PC-3 (cell line): ENCODE measurements at regions not wholly inside any gene's neighbourhood (a gene's known extent, or its start where the extent isn't known, plus 50 kb on each side); places are given as distances from the start of the nearest gene placed in this dataset.

Experiments
- EZH2 ChIP-seq: fragments of 300-600 bp; sonication (generic); IDR thresholded peaks from one replicate; pipeline ENCODE4 v1.6.1; 2017; ENCODE audit warnings: antibody characterized with exemption, mild to moderate bottlenecking, low read length; ENCODE audit not compliant: unreplicated experiment
- EZH2phosphoT487 ChIP-seq: fragments of 300-600 bp; sonication (generic); IDR thresholded peaks from 2 replicates; pipeline ENCODE4 v1.6.1; 2018; ENCODE audit warnings: mild to moderate bottlenecking, antibody characterized with exemption, low read length, borderline replicate concordance
- TF ChIP-seq, protein P1 (sequence below): fragments of 300-600 bp; sonication (generic); conservative IDR thresholded peaks from 2 replicates; pipeline ENCODE4 v1.5.1; 2017; ENCODE audit warnings: antibody characterized with exemption, low read depth, mild to moderate bottlenecking, low read length

DNA sequence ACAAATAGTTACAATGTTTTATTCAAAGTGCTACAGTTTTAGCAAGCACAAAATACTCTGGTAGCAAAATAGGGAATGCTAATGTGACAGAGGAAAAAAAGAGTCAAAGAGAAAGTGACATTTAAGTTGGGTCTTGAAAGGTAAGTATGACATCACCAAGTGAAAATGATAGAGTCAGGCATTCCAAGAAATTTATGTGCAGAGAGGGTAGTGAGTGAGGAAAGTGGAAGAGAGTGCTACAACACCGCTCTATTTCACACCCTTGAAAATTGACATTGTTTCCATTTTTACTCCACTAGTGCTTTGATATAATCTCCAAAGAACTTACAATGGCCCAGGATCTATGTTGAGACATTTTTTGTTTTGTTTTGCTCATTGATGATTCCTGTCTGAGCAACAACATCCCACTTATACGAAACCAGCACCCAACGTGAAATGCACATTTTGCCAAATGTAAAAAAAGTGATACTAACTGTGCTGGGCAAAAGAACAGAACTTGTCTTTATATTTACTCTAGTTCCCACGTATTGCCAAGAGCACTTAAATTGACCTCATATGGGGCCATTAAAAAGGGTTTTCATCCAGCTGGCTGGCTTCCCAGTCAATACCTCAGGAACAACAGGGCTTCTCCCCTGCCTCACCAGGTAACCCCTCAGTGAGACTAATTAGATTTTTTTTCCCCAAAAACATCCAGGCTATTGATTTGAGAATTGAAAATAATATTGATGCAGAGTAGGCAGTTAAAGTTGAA is 206.3 kb upstream of the NR5A2 start:
- TF ChIP-seq, protein P1, sequence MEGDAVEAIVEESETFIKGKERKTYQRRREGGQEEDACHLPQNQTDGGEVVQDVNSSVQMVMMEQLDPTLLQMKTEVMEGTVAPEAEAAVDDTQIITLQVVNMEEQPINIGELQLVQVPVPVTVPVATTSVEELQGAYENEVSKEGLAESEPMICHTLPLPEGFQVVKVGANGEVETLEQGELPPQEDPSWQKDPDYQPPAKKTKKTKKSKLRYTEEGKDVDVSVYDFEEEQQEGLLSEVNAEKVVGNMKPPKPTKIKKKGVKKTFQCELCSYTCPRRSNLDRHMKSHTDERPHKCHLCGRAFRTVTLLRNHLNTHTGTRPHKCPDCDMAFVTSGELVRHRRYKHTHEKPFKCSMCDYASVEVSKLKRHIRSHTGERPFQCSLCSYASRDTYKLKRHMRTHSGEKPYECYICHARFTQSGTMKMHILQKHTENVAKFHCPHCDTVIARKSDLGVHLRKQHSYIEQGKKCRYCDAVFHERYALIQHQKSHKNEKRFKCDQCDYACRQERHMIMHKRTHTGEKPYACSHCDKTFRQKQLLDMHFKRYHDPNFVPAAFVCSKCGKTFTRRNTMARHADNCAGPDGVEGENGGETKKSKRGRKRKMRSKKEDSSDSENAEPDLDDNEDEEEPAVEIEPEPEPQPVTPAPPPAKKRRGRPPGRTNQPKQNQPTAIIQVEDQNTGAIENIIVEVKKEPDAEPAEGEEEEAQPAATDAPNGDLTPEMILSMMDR = no peak
- TF ChIP-seq EZH2phosphoT487 (no peak), EZH2 (no peak)
